ENCODE measurements at regions not wholly inside any gene's neighbourhood (a gene's known extent, or its start where the extent isn't known, plus 50 kb on each side); places are given as distances from the start of the nearest gene placed in this dataset.

- no peak overlapping the region for H2BK20ac ChIP-seq (ENCODE audit: low read depth, low read length, poor library complexity, severe bottlenecking)
- H4K5ac ChIP-seq (ENCODE audit: insufficient read length, low read depth, low read length), result no peak overlapping the region
- H3K27me3 ChIP-seq (ENCODE audit: insufficient read depth, low read length), result no peaks in the 10 kb centered on the region
- Mint-ChIP-seq H3K4me1 (peaks cover 5 to 6% of the 10 kb centered on the region in 2 experiments), H3K27ac (0 out of 7 replicates have a peak overlapping the region, but pooled peaks of 1 of the 3 experiments have one; percentile 79), H3K9me3 (peaks cover 3 to 9% of the 10 kb centered on the region in 2 experiments; a peak in 3 of 5 replicates), H3K4me3 (no peak overlapping the region), H3K36me3 (ENCODE audit: insufficient read depth in 1 of 3, low read depth in 3 of 3) (no peaks in the 10 kb centered on the region; a peak in 1 of 7 replicates), H3K27me3 (ENCODE audit: low read depth) (no peaks in the 10 kb centered on the region; the same call in 1 of the 2 replicates)
- H2AK5ac ChIP-seq (ENCODE audit: insufficient read length, low read length), result no peak overlapping the region
- H3K27ac ChIP-seq (ENCODE audit: insufficient read length, low read depth, low read length), result no peak overlapping the region
- H2BK120ac ChIP-seq (ENCODE audit: low read depth, low read length, poor library complexity, severe bottlenecking), result no peak overlapping the region
- H4K20me1 ChIP-seq (ENCODE audit: control insufficient read depth, insufficient read depth, insufficient read length), result no peaks in the 10 kb centered on the region
- no peak overlapping the region for H3K4me2 ChIP-seq (ENCODE audit: insufficient read depth, insufficient read length, low read length)
- no peaks in the 10 kb centered on the region for H3K23me2 ChIP-seq (ENCODE audit: insufficient read length, low read depth, low read length, poor library complexity, severe bottlenecking)
- no peak overlapping the region for H2BK12ac ChIP-seq (ENCODE audit: insufficient read length, low read depth, low read length)
- no peak overlapping the region for H3K18ac ChIP-seq (ENCODE audit: insufficient read length, low read depth, low read length)
- no peak overlapping the region for H3K14ac ChIP-seq (ENCODE audit: insufficient read depth, low read length)
- DNase-seq, result no peak
- no peaks in the 10 kb centered on the region for H3K79me1 ChIP-seq (ENCODE audit: insufficient read depth, low read depth, low read length, poor library complexity, severe bottlenecking)
- no peak overlapping the region for H3K56ac ChIP-seq (ENCODE audit: insufficient read length, low read depth, low read length)
- no peak overlapping the region for H4K91ac ChIP-seq (ENCODE audit: insufficient read length, low read depth, low read length)
- H3K79me2 ChIP-seq (ENCODE audit: insufficient read depth, low read length), result no peaks in the 10 kb centered on the region
- H3K4me1 ChIP-seq (ENCODE audit: insufficient read depth, low read length), result no peaks in the 10 kb centered on the region
- H4K8ac ChIP-seq (replicated peaks; ENCODE audit: insufficient read length, low read depth, low read length), result no peak overlapping the region
- H2AFZ ChIP-seq (ENCODE audit: low read length), result no peak overlapping the region
- H3K9me3 ChIP-seq (ENCODE audit: control insufficient read depth, low read depth, low read length), result no peaks in the 10 kb centered on the region
- H3K9ac ChIP-seq (ENCODE audit: extremely low read depth, insufficient read length, low read length), result no peak overlapping the region
- H3K4ac ChIP-seq (ENCODE audit: low read depth, low read length), result no peak overlapping the region
- TF ChIP-seq CTCF (conservative IDR thresholded peaks at IDR 0.05), result no peak
- H2BK5ac ChIP-seq (ENCODE audit: insufficient read length, low read length), result no peak overlapping the region
- H3K23ac ChIP-seq (ENCODE audit: insufficient read length, low read depth, low read length), result no peak overlapping the region
- H2BK15ac ChIP-seq (ENCODE audit: low read depth, low read length), result no peak overlapping the region
- WGBS (ENCODE audit: extremely low coverage, insufficient read length, low lambda C conversion rate), result no CpG with 5 or more reads among the region's 1 CpG
- no peak overlapping the region for H3T11ph ChIP-seq (ENCODE audit: low read length)
Measured at GRCh38 chr5:12095808-12096281, 191.6 kb upstream of the CTNND2 start.
